OCI-LY7 (cell line): ENCODE measurements at regions not wholly inside any gene's neighbourhood (a gene's known extent, or its start where the extent isn't known, plus 50 kb on each side); places are given as distances from the start of the nearest gene placed in this dataset.

Experiments
- EZH2phosphoT487 ChIP-seq: fragments of 200-600 bp; sonication (generic); IDR thresholded peaks from 2 replicates; pipeline ENCODE4 v1.6.1; 2018; ENCODE audit warnings: low read depth, borderline replicate concordance, mild to moderate bottlenecking, mixed run types, antibody characterized with exemption, low read length, moderate library complexity, mixed read lengths
- TF ChIP-seq, protein P1 (sequence below): fragments of 200-600 bp; sonication (generic); conservative IDR thresholded peaks from 2 replicates; pipeline ENCODE4 v1.5.1; 2014; ENCODE audit warnings: mild to moderate bottlenecking, antibody characterized with exemption, low read length, moderate library complexity, mixed read lengths

DNA sequence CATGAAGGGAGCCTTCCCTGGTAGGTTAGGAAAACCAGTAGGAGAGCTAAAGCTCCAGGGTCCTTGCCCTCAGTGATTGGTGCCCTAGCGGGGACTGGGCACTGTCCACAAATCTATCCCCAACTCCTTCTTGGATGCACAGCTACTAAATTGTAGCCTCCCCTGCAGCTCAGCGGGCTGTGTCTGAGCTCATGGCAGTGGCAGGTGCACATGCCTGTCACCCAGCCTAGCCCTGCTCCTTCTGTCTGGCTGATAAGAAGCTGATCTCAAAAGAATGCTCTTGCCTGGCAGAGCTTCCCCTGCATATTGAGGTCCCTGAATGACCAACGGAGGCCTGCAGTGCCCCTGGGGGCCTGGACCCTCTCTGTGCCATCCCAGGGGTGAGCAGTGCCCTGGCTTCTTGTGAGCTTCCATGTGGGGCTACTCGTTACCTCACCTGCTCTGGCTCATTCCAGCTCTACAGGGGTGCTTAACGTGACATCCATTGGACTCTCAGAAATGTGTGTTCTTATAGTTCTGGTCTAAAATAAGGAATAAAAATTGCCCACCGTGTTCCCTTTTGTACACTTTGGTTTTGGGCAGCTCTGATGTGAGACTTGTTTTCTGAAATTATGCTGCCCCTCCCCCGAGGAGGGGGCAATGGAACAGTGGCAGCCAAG lies 59.8 kb upstream of the ANTXRL start:
- TF ChIP-seq, protein P1, sequence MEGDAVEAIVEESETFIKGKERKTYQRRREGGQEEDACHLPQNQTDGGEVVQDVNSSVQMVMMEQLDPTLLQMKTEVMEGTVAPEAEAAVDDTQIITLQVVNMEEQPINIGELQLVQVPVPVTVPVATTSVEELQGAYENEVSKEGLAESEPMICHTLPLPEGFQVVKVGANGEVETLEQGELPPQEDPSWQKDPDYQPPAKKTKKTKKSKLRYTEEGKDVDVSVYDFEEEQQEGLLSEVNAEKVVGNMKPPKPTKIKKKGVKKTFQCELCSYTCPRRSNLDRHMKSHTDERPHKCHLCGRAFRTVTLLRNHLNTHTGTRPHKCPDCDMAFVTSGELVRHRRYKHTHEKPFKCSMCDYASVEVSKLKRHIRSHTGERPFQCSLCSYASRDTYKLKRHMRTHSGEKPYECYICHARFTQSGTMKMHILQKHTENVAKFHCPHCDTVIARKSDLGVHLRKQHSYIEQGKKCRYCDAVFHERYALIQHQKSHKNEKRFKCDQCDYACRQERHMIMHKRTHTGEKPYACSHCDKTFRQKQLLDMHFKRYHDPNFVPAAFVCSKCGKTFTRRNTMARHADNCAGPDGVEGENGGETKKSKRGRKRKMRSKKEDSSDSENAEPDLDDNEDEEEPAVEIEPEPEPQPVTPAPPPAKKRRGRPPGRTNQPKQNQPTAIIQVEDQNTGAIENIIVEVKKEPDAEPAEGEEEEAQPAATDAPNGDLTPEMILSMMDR = no peak
- TF ChIP-seq EZH2phosphoT487 = no peak
